LNCAP (cell line): ENCODE measurements at regions not wholly inside any gene's neighbourhood (a gene's known extent, or its start where the extent isn't known, plus 50 kb on each side); places are given as distances from the start of the nearest gene placed in this dataset.

Experiments
- CTCF ChIP-seq: fragments of 450-650 bp; IDR thresholded peaks from 2 replicates; pipeline ENCODE4 v1.5.1; 2017; ENCODE audit warnings: mild to moderate bottlenecking

- TF ChIP-seq CTCF = no peak
Observed at GRCh38 chr14:42407153-42407552, 800.5 kb downstream of the LRFN5 start.

GRCh38 chr14:42391146-42391834 lies 784.6 kb downstream of the LRFN5 start:
- no peak for TF ChIP-seq CTCF

- TF ChIP-seq CTCF = no peak
Observed at GRCh38 chr14:42378880-42379279, 772.2 kb downstream of the LRFN5 start.

- no peak for TF ChIP-seq CTCF
Observed at GRCh38 chr14:42378274-42378673, 771.6 kb downstream of the LRFN5 start.

- TF ChIP-seq CTCF = no peak
Observed at GRCh38 chr14:42374332-42374731, 767.7 kb downstream of the LRFN5 start.

GRCh38 chr14:42370056-42370455 lies 763.4 kb downstream of the LRFN5 start:
- TF ChIP-seq CTCF = no peak

GRCh38 chr14:42368234-42368633 lies 761.6 kb downstream of the LRFN5 start:
- no peak for TF ChIP-seq CTCF

- no peak for TF ChIP-seq CTCF
Observed at GRCh38 chr14:42353315-42353714, 746.6 kb downstream of the LRFN5 start.
